ENCODE measurements at regions not wholly inside any gene's neighbourhood (a gene's known extent, or its start where the extent isn't known, plus 50 kb on each side); places are given as distances from the start of the nearest gene placed in this dataset.
A peak's percentile ranks its signal among the peaks of the same experiment; 100 is the strongest.
"Not testable (repeated sequence)": the region's sequence is repeated elsewhere in the genome, so short reads cannot be mapped to it uniquely, and the experiment has no call there.

DNA sequence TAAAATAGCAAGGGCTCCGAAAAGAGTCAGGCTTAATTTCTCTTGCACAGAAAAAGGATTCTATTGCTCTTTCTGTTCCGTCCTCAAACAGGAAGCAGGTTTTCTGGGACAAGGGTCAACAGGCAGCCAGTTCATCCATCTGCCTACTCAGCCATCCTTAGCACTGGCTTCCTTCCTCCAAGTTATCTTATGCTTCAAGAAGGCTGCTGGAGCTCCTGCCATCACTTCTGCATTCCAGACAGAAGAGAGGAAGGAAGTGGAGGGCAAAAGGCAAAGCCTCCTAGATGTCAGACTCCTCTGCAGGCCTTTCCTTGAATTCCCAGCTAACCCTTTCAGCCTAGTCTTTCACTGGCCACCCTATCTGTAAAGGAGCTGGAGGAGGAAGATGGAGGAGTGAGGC is 287.8 kb upstream of the PLGLB2 start:
- H3K36me3 ChIP-seq (ENCODE audit: control insufficient read depth, insufficient read depth, low read length); H3K27me3 ChIP-seq (ENCODE audit: control insufficient read depth, insufficient read depth, low read length); H3K27ac ChIP-seq (ENCODE audit: low read length); H3K4me3 ChIP-seq (ENCODE audit: low read length); H3K4me1 ChIP-seq (ENCODE audit: control insufficient read depth, insufficient read depth, low read length); H3K9me3 ChIP-seq (replicated peaks; ENCODE audit: control insufficient read depth, low read depth, low read length); DNase-seq: not testable (repeated sequence)
- WGBS (ENCODE audit: insufficient coverage), result no CpG with 5 or more reads among the region's 2 CpGs

GRCh38 chr2:87460662-87461061 is 287.2 kb upstream of the PLGLB2 start:
- not testable (repeated sequence) for H3K4me1 ChIP-seq (ENCODE audit: control insufficient read depth, insufficient read depth, low read length); DNase-seq; H3K36me3 ChIP-seq (ENCODE audit: control insufficient read depth, insufficient read depth, low read length); H3K27ac ChIP-seq (ENCODE audit: low read length); H3K9me3 ChIP-seq (replicated peaks; ENCODE audit: control insufficient read depth, low read depth, low read length); H3K27me3 ChIP-seq (ENCODE audit: control insufficient read depth, insufficient read depth, low read length); H3K4me3 ChIP-seq (ENCODE audit: low read length)
- WGBS (ENCODE audit: insufficient coverage), result no CpG with 5 or more reads among the region's 1 CpG

DNA sequence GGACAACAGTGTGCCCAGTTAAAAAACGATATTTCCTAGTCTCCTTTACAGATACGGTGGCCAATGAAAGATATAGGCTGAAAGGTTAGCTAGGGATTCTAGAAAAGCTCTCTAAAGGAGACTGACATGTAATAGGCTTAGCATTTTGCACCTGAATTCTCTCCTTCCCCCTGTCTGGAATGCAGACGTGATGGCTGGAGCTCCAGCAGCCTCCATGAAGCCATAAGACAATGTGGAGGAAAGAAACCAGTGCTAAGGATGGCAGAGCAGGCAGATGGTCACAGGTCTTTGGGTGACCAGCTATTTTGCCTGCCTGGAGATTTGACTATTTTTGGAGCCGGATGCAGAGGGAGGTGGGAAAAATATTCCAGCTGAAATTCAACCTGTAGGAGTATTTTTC is 286.2 kb upstream of the PLGLB2 start:
- H3K36me3 ChIP-seq (ENCODE audit: control insufficient read depth, insufficient read depth, low read length); H3K27me3 ChIP-seq (ENCODE audit: control insufficient read depth, insufficient read depth, low read length); H3K9me3 ChIP-seq (replicated peaks; ENCODE audit: control insufficient read depth, low read depth, low read length); H3K27ac ChIP-seq (ENCODE audit: low read length); H3K4me3 ChIP-seq (ENCODE audit: low read length); H3K4me1 ChIP-seq (ENCODE audit: control insufficient read depth, insufficient read depth, low read length); DNase-seq: not testable (repeated sequence)
- WGBS (ENCODE audit: insufficient coverage), result no CpG with 5 or more reads among the region's 4 CpGs

DNA sequence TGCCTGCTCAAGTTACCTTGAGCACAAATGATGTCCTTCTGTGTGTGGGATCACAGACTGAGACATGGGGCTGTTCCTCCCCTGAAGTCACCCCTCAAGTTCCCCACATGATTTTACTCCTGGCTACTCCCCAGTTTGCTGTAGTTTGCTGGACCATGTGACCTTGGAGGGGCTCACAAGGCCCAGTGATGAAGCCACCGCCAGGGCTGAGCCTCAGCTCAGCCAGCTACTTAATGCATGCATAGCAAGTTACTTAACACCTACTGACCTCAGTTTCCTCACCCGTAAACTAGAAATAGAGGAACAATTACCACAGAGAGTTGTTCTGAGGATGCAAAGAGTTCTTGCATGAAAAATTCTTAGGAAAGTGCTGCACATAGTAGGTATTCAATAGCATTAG is 283.7 kb upstream of the PLGLB2 start:
- H3K36me3 ChIP-seq (ENCODE audit: control insufficient read depth, insufficient read depth, low read length); H3K27me3 ChIP-seq (ENCODE audit: control insufficient read depth, insufficient read depth, low read length); H3K9me3 ChIP-seq (replicated peaks; ENCODE audit: control insufficient read depth, low read depth, low read length); H3K4me1 ChIP-seq (ENCODE audit: control insufficient read depth, insufficient read depth, low read length); H3K27ac ChIP-seq (ENCODE audit: low read length); DNase-seq; H3K4me3 ChIP-seq (ENCODE audit: low read length): not testable (repeated sequence)
- no CpG with 5 or more reads among the region's 2 CpGs for WGBS (ENCODE audit: insufficient coverage)

DNA sequence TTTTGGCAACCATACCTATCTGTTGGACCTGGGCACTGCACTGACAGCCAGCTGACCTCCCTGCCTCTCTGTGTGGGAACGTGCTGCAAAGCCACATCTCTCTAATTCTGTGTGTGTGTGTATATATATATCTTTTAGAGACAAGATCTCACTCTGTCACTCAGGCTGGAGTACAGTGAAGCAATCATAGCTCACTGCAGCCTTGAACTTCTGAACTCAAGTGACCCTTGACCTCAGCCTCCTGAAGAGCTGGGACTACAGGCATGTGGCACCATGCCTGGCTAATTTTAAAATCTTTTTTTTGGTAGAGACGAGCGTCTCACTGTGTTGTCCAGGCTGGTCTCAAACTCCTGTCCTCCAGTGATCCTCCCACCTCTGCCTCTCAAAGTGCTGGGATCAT is 282.2 kb upstream of the PLGLB2 start:
- DNase-seq; H3K27ac ChIP-seq (ENCODE audit: low read length); H3K36me3 ChIP-seq (ENCODE audit: control insufficient read depth, insufficient read depth, low read length); H3K4me3 ChIP-seq (ENCODE audit: low read length); H3K27me3 ChIP-seq (ENCODE audit: control insufficient read depth, insufficient read depth, low read length); H3K9me3 ChIP-seq (replicated peaks; ENCODE audit: control insufficient read depth, low read depth, low read length); H3K4me1 ChIP-seq (ENCODE audit: control insufficient read depth, insufficient read depth, low read length): not testable (repeated sequence)
- no CpG with 5 or more reads among the region's 3 CpGs for WGBS (ENCODE audit: insufficient coverage)

GRCh38 chr2:87466591-87467120 is 281.2 kb upstream of the PLGLB2 start:
- not testable (repeated sequence) for H3K27me3 ChIP-seq (ENCODE audit: control insufficient read depth, insufficient read depth, low read length); H3K27ac ChIP-seq (ENCODE audit: low read length); H3K4me1 ChIP-seq (ENCODE audit: control insufficient read depth, insufficient read depth, low read length); H3K36me3 ChIP-seq (ENCODE audit: control insufficient read depth, insufficient read depth, low read length); DNase-seq; H3K4me3 ChIP-seq (ENCODE audit: low read length); H3K9me3 ChIP-seq (replicated peaks; ENCODE audit: control insufficient read depth, low read depth, low read length)
- WGBS (ENCODE audit: insufficient coverage), result no CpG with 5 or more reads among the region's 8 CpGs

- not testable (repeated sequence) for H3K27ac ChIP-seq (ENCODE audit: low read length); H3K9me3 ChIP-seq (replicated peaks; ENCODE audit: control insufficient read depth, low read depth, low read length)
- WGBS (ENCODE audit: insufficient coverage), result 47% methylated on average over 3 of the region's 12 CpGs
Observed at GRCh38 chr2:87468429-87468981, 279.4 kb upstream of the PLGLB2 start.

GRCh38 chr2:87469180-87470151 is 278.4 kb upstream of the PLGLB2 start:
- not testable (repeated sequence) for H3K27ac ChIP-seq (ENCODE audit: low read length); H3K4me3 ChIP-seq (ENCODE audit: low read length); H3K9me3 ChIP-seq (replicated peaks; ENCODE audit: control insufficient read depth, low read depth, low read length); H3K4me1 ChIP-seq (ENCODE audit: control insufficient read depth, insufficient read depth, low read length); H3K36me3 ChIP-seq (ENCODE audit: control insufficient read depth, insufficient read depth, low read length); H3K27me3 ChIP-seq (ENCODE audit: control insufficient read depth, insufficient read depth, low read length)
- WGBS (ENCODE audit: insufficient coverage), result 67% methylated on average over 2 of the region's 19 CpGs
- peak; percentile 6 for DNase-seq

More at GRCh38 chr2:87468429-87468981, 279.4 kb upstream of the PLGLB2 start:
- H3K4me1 ChIP-seq (ENCODE audit: control insufficient read depth, insufficient read depth, low read length); DNase-seq; H3K27me3 ChIP-seq (ENCODE audit: control insufficient read depth, insufficient read depth, low read length); H3K36me3 ChIP-seq (ENCODE audit: control insufficient read depth, insufficient read depth, low read length); H3K4me3 ChIP-seq (ENCODE audit: low read length): not testable (repeated sequence)

DNA sequence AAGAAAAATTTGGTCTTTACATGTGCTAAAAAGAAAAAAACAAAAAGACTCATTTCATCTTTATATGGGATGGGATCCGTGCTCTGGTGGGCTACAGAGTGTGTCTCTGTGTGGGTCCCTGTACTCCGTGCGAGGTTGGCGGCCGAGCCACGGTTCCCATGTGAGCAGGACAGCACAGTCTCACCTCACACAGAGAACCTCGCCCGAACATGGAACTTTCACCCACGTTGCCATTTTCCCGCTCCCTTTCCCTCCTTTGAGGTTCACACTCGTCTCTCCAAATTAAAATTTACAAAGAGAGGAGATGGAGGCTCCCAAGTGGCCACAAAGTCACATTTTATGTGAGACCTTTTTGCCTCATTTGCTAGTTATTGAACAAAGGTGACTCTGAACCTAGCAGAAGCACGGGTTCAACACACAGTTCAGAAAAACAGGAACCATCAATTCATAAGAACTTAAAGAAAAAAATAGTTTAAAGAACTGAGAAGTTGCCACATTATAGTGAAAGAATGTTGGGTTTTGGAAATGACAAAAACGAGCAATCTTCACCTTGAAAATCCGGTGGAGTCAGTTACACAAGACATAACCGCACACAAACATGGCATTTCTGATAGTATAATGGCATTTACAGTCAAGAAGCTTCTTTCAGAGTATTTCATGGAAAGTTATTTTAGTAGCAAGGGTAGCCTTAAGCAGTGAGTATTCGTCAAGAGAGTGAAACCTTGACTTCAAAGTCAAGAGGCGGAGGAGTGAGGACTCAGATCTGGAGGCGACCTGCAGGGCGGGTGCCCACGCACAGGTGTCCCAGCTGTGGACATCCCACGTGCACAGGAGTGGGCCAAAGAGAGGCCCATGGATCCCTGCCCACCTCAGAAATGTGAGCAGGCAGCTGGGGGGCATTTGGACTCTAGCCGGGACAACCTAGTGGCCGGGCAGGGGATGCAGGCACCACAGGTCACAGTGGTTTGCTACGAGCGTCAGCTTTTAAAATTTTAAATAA is 277.2 kb upstream of the PLGLB2 start:
- not testable (repeated sequence) for DNase-seq; H3K27ac ChIP-seq (ENCODE audit: low read length)
- WGBS (ENCODE audit: insufficient coverage), result 38% methylated on average over 1 of the region's 25 CpGs

DNA sequence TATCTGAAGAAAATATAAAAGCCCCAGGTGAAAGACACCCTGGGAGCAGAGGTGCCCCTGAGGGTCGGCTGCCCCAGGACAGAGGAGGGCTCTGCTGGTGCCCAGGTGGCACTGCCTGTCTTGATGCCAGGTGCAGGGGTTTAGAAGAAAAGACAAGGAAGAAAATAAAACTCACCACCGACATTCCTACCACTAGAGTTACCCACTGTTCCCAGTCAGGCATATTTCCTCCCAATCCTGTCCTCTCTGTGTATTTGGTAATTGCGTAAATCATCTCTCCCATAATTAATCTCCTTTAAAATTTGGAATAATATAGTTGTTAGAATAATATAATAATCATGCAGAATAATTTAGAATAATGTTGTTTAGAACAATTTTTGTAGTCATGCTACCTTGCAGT is 276.4 kb upstream of the PLGLB2 start:
- H3K27me3 ChIP-seq (ENCODE audit: control insufficient read depth, insufficient read depth, low read length); H3K27ac ChIP-seq (ENCODE audit: low read length); H3K9me3 ChIP-seq (replicated peaks; ENCODE audit: control insufficient read depth, low read depth, low read length); DNase-seq; H3K36me3 ChIP-seq (ENCODE audit: control insufficient read depth, insufficient read depth, low read length); H3K4me1 ChIP-seq (ENCODE audit: control insufficient read depth, insufficient read depth, low read length); H3K4me3 ChIP-seq (ENCODE audit: low read length): not testable (repeated sequence)
- WGBS (ENCODE audit: insufficient coverage), result no CpG with 5 or more reads among the region's 3 CpGs

More for the DNA sequence above, 277.2 kb upstream of the PLGLB2 start:
- H3K9me3 ChIP-seq (replicated peaks; ENCODE audit: control insufficient read depth, low read depth, low read length); H3K27me3 ChIP-seq (ENCODE audit: control insufficient read depth, insufficient read depth, low read length); H3K36me3 ChIP-seq (ENCODE audit: control insufficient read depth, insufficient read depth, low read length); H3K4me1 ChIP-seq (ENCODE audit: control insufficient read depth, insufficient read depth, low read length); H3K4me3 ChIP-seq (ENCODE audit: low read length): not testable (repeated sequence)
